ENCODE measurements at regions not wholly inside any gene's neighbourhood (a gene's known extent, or its start where the extent isn't known, plus 50 kb on each side); places are given as distances from the start of the nearest gene placed in this dataset.
"Not testable (repeated sequence)": the region's sequence is repeated elsewhere in the genome, so short reads cannot be mapped to it uniquely, and the experiment has no call there.

DNA sequence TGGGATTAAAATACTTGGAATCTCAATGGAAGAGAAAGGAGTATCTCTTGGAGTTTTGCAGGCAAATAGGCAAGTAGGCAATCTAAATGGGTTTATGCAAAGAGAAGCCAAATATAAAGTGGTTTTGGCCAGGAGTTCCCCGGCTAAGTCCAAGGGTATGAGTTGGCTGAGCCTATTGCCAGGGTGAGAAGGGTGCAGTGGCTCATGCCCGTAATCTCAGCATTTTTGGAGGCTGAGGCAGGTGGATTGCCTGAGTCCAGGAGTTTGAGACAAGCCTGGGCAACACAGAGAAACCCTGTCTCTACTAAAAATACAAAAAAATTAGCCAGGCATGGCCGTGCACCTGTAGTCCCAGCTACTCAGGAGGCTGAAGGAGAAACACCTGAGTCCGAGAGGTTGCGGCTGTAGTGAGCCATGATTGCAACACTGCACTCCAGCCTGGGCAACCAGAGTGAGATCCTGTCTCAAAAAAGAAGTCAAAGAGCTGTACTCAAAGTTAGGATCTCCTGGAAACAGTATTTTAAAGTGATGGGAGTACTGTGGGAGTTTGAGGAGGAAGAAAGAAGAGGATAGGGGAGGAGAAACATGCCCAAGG is 130.4 kb upstream of the RAB18 start:
- no peak for DNase-seq
- H3K9me3 ChIP-seq, result no peaks in the 10 kb centered on the region
- 87 to 89% methylated on average over 5 of the region's 5 CpGs for WGBS, 2 donors
- no peak overlapping the region for H3K27ac ChIP-seq
- no peaks in the 10 kb centered on the region for H3K4me1 ChIP-seq
- no peaks in the 10 kb centered on the region for H3K27me3 ChIP-seq
- TF ChIP-seq, protein P1, sequence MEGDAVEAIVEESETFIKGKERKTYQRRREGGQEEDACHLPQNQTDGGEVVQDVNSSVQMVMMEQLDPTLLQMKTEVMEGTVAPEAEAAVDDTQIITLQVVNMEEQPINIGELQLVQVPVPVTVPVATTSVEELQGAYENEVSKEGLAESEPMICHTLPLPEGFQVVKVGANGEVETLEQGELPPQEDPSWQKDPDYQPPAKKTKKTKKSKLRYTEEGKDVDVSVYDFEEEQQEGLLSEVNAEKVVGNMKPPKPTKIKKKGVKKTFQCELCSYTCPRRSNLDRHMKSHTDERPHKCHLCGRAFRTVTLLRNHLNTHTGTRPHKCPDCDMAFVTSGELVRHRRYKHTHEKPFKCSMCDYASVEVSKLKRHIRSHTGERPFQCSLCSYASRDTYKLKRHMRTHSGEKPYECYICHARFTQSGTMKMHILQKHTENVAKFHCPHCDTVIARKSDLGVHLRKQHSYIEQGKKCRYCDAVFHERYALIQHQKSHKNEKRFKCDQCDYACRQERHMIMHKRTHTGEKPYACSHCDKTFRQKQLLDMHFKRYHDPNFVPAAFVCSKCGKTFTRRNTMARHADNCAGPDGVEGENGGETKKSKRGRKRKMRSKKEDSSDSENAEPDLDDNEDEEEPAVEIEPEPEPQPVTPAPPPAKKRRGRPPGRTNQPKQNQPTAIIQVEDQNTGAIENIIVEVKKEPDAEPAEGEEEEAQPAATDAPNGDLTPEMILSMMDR (IDR thresholded peaks at IDR 0.05), result no peak
- TF ChIP-seq POLR2A (IDR thresholded peaks at IDR 0.05) (no peak), EP300 (IDR thresholded peaks at IDR 0.05) (no peak), POLR2AphosphoS5 (IDR thresholded peaks at IDR 0.05) (no peak)
- H3K36me3 ChIP-seq, result no peaks in the 10 kb centered on the region
- intact Hi-C loops (cut with DNase I), result no loop called here
- H3K4me3 ChIP-seq, result no peak overlapping the region

DNA sequence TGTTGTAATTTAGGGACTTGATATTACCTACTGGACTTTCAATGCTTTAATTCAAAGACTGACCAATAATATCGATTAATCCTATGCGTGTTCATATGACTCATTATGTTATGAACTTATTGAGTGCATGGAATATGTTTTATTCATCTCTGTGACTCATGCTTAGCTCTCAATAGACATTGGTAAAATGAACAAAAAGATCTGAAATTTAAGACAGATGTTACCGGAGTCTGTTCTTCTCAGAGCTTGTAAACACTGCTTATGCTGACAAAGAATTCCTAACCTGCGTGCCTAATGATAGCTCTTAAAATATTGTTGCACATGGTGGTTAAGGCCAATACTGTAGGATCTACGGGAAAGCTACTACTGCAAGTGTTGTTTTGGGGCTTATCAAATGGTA is 131.5 kb upstream of the ACBD5 start:
- no peaks in the 10 kb centered on the region for H3K36me3 ChIP-seq
- WGBS, 2 donors, result 91 to 94% methylated on average over 5 of the region's 5 CpGs
- TF ChIP-seq, protein P1 (IDR thresholded peaks at IDR 0.05), result no peak
- TF ChIP-seq POLR2A (IDR thresholded peaks at IDR 0.05) (no peak), EP300 (IDR thresholded peaks at IDR 0.05) (no peak), POLR2AphosphoS5 (IDR thresholded peaks at IDR 0.05) (no peak)
- no peak overlapping the region for H3K4me3 ChIP-seq
- no peaks in the 10 kb centered on the region for H3K4me1 ChIP-seq
- intact Hi-C loops (cut with DNase I), result no loop called here
- H3K27me3 ChIP-seq, result peaks cover 0 to 3% (median 0%) of the 10 kb centered on the region in 3 donors
- no peaks in the 10 kb centered on the region for H3K9me3 ChIP-seq
- no peak overlapping the region for H3K27ac ChIP-seq
- no peak for DNase-seq

DNA sequence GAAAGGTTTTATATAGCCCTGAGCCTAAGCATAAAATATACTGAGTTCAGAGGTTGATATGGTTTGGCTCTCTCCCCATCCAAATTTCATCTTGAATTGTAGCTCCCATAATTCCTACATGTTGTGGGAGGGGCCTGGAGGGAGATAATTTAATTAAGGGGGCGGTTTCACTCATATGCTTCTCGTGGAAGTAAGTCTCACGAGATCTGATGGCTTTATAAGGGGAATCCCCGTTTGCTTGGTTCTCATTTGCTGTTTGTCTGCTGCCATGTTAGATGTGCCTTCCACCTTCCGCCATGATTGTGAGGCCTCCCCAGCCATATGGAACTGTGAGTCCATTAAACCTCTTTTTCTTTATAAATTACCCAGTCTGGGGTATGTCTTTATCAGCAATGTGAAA is 130.8 kb upstream of the ACBD5 start:
- H3K4me1 ChIP-seq; H3K9me3 ChIP-seq; DNase-seq; H3K36me3 ChIP-seq; H3K4me3 ChIP-seq; H3K27me3 ChIP-seq; H3K27ac ChIP-seq; intact Hi-C loops (cut with DNase I): not testable (repeated sequence)
- 89% methylated on average over 5 of the region's 5 CpGs for WGBS, 2 donors

DNA sequence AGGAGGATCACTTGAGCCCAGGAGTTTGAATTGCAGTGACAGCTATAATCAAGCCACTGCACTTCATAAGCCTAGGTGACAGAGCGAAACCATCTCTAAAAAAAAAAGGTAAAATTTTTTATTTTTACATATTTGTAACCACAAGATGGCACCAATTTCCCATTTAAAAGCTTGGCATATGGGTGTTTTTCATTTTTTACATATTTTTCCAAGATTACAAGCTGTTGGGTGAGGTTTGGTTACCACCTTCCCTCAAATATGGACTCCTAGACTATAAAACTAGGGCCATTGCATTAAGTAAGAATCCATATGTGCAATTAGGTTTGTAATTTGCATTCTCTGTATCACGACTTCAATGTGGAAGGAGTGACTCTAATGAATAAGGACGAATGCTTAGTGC is 129.3 kb upstream of the ACBD5 start:
- Histone ChIP-seq H3K4me1 (no peaks in the 10 kb centered on the region), H3K27ac (no peak overlapping the region), H3K36me3 (no peaks in the 10 kb centered on the region), H3K9me3 (no peaks in the 10 kb centered on the region), H3K4me3 (no peak overlapping the region), H3K27me3 (peaks cover 0 to 3% (median 0%) of the 10 kb centered on the region in 3 donors)
- no peak for DNase-seq
- intact Hi-C loops (cut with DNase I), result no loop called here
- 81 to 87% methylated on average over 3 of the region's 3 CpGs for WGBS, 2 donors
- TF ChIP-seq, protein P1 (IDR thresholded peaks at IDR 0.05), result no peak
- TF ChIP-seq POLR2A (IDR thresholded peaks at IDR 0.05), result no peak
- TF ChIP-seq EP300 (IDR thresholded peaks at IDR 0.05), result no peak
- no peak for TF ChIP-seq POLR2AphosphoS5 (IDR thresholded peaks at IDR 0.05)

DNA sequence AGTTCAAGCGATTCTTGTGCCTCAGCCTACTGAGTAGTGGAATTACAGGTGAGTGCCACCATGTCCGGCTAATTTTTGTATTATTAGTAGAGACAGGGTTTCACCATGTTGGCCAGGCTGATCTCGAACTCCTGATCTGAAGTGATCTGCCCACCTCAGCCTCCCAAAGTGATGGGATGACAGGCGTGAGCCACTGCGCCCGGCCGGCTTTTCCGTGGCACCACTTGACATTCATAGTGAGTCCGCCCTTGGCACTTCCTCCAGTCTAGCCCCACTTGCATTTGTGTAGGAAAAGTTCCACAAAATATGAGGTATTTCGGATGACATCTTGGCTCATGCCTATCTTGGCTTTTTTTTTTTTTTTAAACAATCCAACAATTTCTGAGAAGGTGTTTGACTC is 128.1 kb upstream of the ACBD5 start:
- H3K4me1 ChIP-seq, result no peaks in the 10 kb centered on the region
- peaks cover 0 to 3% (median 0%) of the 10 kb centered on the region in 3 donors for H3K27me3 ChIP-seq
- TF ChIP-seq POLR2A (IDR thresholded peaks at IDR 0.05), result no peak
- TF ChIP-seq, protein P1 (IDR thresholded peaks at IDR 0.05), result no peak
- TF ChIP-seq EP300 (IDR thresholded peaks at IDR 0.05), result no peak
- no peak for TF ChIP-seq POLR2AphosphoS5 (IDR thresholded peaks at IDR 0.05)
- intact Hi-C loops (cut with DNase I), result no loop called here
- no peak overlapping the region for H3K27ac ChIP-seq
- WGBS, 2 donors, result 94 to 96% methylated on average over 10 of the region's 10 CpGs
- no peak overlapping the region for H3K4me3 ChIP-seq
- no peaks in the 10 kb centered on the region for H3K36me3 ChIP-seq
- H3K9me3 ChIP-seq, result no peaks in the 10 kb centered on the region
- no peak for DNase-seq
